Upper lobe of right lung (tissue), 1 donor: ENCODE measurements at regions not wholly inside any gene's neighbourhood (a gene's known extent, or its start where the extent isn't known, plus 50 kb on each side); places are given as distances from the start of the nearest gene placed in this dataset.

Experiments used
- ATAC-seq: fragments of 200-7000 bp; cut with Tn5 transposase; one replicate; pipeline ENCODE4 v1.9.1; 2020; ENCODE audit warnings: mild to moderate bottlenecking, moderate library complexity
- DNase-seq: peaks from one replicate; pipeline ENCODE4 v3.0.0-alpha.2; 2020
- H3K27ac ChIP-seq: fragments of 200-600 bp; one replicate; pipeline ENCODE4 v1.8.0; 2022
- H3K27me3 ChIP-seq: fragments of 200-600 bp; one replicate; pipeline ENCODE4 v1.8.0; 2022; ENCODE audit warnings: mild to moderate bottlenecking
- H3K36me3 ChIP-seq: fragments of 200-600 bp; one replicate; pipeline ENCODE4 v1.8.0; 2022
- H3K4me1 ChIP-seq: fragments of 200-600 bp; one replicate; pipeline ENCODE4 v1.8.0; 2022
- H3K4me3 ChIP-seq: fragments of 200-600 bp; one replicate; pipeline ENCODE4 v1.8.0; 2022; ENCODE audit warnings: mild to moderate bottlenecking
- H3K9me3 ChIP-seq: fragments of 200-600 bp; one replicate; pipeline ENCODE4 v1.8.0; 2022
- CTCF ChIP-seq: fragments of 200-600 bp; IDR thresholded peaks from one replicate; pipeline ENCODE4 v1.8.0; 2022; ENCODE audit warnings: antibody characterized with exemption
- intact Hi-C: fragments of 100-400 bp; cut with DNase I; formaldehyde crosslinking; loops from one replicate; pipeline ENCODE4 v1.11.0; 2022
- donor health status: DM: no; HTN: yes; CAD: no; lungs with severe emphysema.

- no peak for ATAC-seq
- Histone ChIP-seq H3K9me3 (no peaks in the 10 kb centered on the region), H3K4me3 (no peak overlapping the region), H3K36me3 (no peaks in the 10 kb centered on the region), H3K4me1 (no peaks in the 10 kb centered on the region), H3K27me3 (no peaks in the 10 kb centered on the region), H3K27ac (no peak overlapping the region)
- DNase-seq: no peak
- no peak for TF ChIP-seq CTCF
- intact Hi-C loops: no loop called here
Observed at GRCh38 chr18:37889963-37890362, 324.4 kb upstream of the CELF4 start.

- no peak for TF ChIP-seq CTCF
- Histone ChIP-seq H3K4me3 (no peak overlapping the region), H3K36me3 (no peaks in the 10 kb centered on the region), H3K9me3 (no peaks in the 10 kb centered on the region), H3K4me1 (no peaks in the 10 kb centered on the region), H3K27me3 (no peaks in the 10 kb centered on the region), H3K27ac (no peak overlapping the region)
- DNase-seq (no peak), ATAC-seq (no peak)
- intact Hi-C loops: no loop called here
Observed at GRCh38 chr18:37874721-37875120, 309.1 kb upstream of the CELF4 start.

GRCh38 chr18:37873416-37873815 is 307.8 kb upstream of the CELF4 start:
- Histone ChIP-seq H3K36me3 (no peaks in the 10 kb centered on the region), H3K9me3 (no peaks in the 10 kb centered on the region), H3K27ac (no peak overlapping the region), H3K27me3 (no peaks in the 10 kb centered on the region), H3K4me3 (no peak overlapping the region), H3K4me1 (no peaks in the 10 kb centered on the region)
- no peak for TF ChIP-seq CTCF
- DNase-seq (no peak), ATAC-seq (no peak)
- intact Hi-C loops: no loop called here

- Histone ChIP-seq H3K4me3 (no peak overlapping the region), H3K9me3 (no peaks in the 10 kb centered on the region), H3K4me1 (no peaks in the 10 kb centered on the region), H3K36me3 (no peaks in the 10 kb centered on the region), H3K27me3 (no peaks in the 10 kb centered on the region), H3K27ac (no peak overlapping the region)
- TF ChIP-seq CTCF: no peak
- intact Hi-C loops: no loop called here
- no peak for DNase-seq
- no peak for ATAC-seq
Observed at GRCh38 chr18:37872562-37872961, 307.0 kb upstream of the CELF4 start.

- intact Hi-C loops: no loop called here
- ATAC-seq (no peak), DNase-seq (no peak)
- Histone ChIP-seq H3K36me3 (no peaks in the 10 kb centered on the region), H3K4me1 (no peaks in the 10 kb centered on the region), H3K27me3 (no peaks in the 10 kb centered on the region), H3K4me3 (no peak overlapping the region), H3K27ac (no peak overlapping the region), H3K9me3 (no peaks in the 10 kb centered on the region)
- no peak for TF ChIP-seq CTCF
Observed at GRCh38 chr18:37871561-37871960, 306.0 kb upstream of the CELF4 start.

GRCh38 chr18:37869051-37869450 is 303.5 kb upstream of the CELF4 start:
- H3K9me3 ChIP-seq: no peaks in the 10 kb centered on the region
- no peak overlapping the region for H3K27ac ChIP-seq
- no peaks in the 10 kb centered on the region for H3K27me3 ChIP-seq
- no peak overlapping the region for H3K4me3 ChIP-seq
- DNase-seq (no peak), ATAC-seq (no peak)
- no peaks in the 10 kb centered on the region for H3K36me3 ChIP-seq
- no peak for TF ChIP-seq CTCF
- H3K4me1 ChIP-seq: no peaks in the 10 kb centered on the region
- intact Hi-C loops: no loop called here
